ENCODE measurements at regions not wholly inside any gene's neighbourhood (a gene's known extent, or its start where the extent isn't known, plus 50 kb on each side); places are given as distances from the start of the nearest gene placed in this dataset.

DNA sequence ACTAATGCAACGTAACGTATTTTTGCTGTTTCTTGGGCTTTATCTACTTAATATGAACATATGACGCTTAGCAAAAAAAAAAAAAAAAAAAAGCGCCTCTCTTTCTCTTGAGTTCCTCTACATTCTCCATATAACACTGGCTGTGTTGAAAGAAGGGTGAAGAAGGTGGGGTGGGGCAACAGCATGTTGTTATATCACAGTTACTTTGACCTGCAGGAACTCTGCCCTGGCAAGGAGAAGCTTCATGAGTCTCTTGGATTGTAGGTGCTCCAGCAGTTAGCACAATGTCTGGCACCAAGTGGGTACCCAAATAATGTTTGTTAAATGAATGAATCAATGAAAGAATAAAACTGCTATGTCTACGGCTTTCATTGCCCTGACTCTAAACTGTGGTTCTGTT, 162.6 kb downstream of the ATG4C start:
- no peak for DNase-seq
- no peaks in the 10 kb centered on the region for H3K27me3 ChIP-seq (ENCODE audit: control insufficient read depth in 1 of 2, insufficient read depth in 2 of 2, low read length in 1 of 2)

DNA sequence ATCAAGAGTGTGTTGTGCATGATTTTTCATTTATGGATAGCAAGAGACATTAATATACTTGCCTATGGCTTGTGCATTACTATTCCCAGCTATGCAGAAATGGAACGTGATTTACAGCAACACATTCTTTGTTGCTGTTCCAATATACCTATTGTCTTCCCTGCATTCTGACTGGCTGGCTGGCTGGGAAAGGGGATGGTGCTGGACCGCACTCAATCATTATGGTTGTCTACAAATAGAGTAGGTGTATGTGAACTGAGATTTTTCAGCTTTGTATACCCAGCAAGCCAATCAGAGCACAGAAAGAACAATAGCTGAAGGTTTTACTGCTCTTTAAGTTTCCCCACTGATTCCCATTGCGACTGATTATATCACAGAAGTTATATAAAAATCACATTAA, 167.5 kb downstream of the ATG4C start:
- Histone ChIP-seq H3K4me1 (ENCODE audit: control insufficient read depth in 1 of 2, insufficient read depth in 2 of 2, low read length in 2 of 2) (no peaks in the 10 kb centered on the region), H3K9me3 (ENCODE audit: control insufficient read depth, low read length) (peaks cover 3% of the 10 kb centered on the region), H3K36me3 (ENCODE audit: control insufficient read depth in 1 of 2, insufficient read depth in 2 of 2, low read length in 1 of 2) (no peaks in the 10 kb centered on the region), H3K27me3 (ENCODE audit: control insufficient read depth in 1 of 2, insufficient read depth in 2 of 2, low read length in 1 of 2) (peaks cover 0 to 4% of the 10 kb centered on the region in 2 donors), H3K27ac (ENCODE audit: low read depth in 1 of 2, low read length in 2 of 2) (no peak overlapping the region), H3K4me3 (ENCODE audit: low read length in 2 of 2) (no peak overlapping the region)
- 50 to 61% methylated on average over 3 of the region's 3 CpGs for whole genome bisulfite sequencing, 2 donors
- no peak for ATAC-seq (ENCODE audit: low FRiP score)
- DNase-seq: no peak
- intact Hi-C loops (cut with DNase I): no loop called here

More for the DNA sequence above, 162.6 kb downstream of the ATG4C start:
- H3K4me3 ChIP-seq (ENCODE audit: low read length in 2 of 2): no peak overlapping the region
- WGBS, 2 donors: 81 to 82% methylated on average over 5 of the region's 5 CpGs
- intact Hi-C loops (cut with DNase I): no loop called here
- H3K9me3 ChIP-seq (ENCODE audit: control insufficient read depth, low read length): peaks cover 2% of the 10 kb centered on the region
- H3K27ac ChIP-seq (ENCODE audit: low read depth in 1 of 2, low read length in 2 of 2): no peak overlapping the region
- ATAC-seq (ENCODE audit: low FRiP score): no peak
- no peaks in the 10 kb centered on the region for H3K4me1 ChIP-seq (ENCODE audit: control insufficient read depth in 1 of 2, insufficient read depth in 2 of 2, low read length in 2 of 2)
- no peaks in the 10 kb centered on the region for H3K36me3 ChIP-seq (ENCODE audit: control insufficient read depth in 1 of 2, insufficient read depth in 2 of 2, low read length in 1 of 2)

DNA sequence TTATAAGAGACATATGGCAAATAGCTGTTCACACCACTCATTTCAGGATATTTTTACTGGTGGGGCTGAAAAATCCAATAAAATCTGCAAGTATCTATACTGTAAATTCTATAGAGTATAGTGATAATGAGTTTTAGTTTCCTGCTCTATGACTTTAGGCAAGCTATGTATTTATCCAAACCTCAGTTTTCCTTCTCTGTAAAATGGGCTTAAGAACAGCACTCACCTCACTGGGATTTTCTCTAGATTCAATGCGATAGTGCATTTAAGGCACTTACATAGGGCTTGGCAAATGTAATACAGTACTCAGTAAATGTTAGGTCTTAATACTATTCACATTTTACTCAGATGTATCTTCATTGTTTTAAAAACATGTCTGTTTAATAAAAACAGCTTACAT, 168.7 kb downstream of the ATG4C start:
- DNase-seq (no peak), ATAC-seq (ENCODE audit: low FRiP score) (no peak)
- Histone ChIP-seq H3K4me1 (ENCODE audit: control insufficient read depth in 1 of 2, insufficient read depth in 2 of 2, low read length in 2 of 2) (no peaks in the 10 kb centered on the region), H3K4me3 (ENCODE audit: low read length in 2 of 2) (no peak overlapping the region), H3K9me3 (ENCODE audit: control insufficient read depth, low read length) (peaks cover 3% of the 10 kb centered on the region), H3K27ac (ENCODE audit: low read depth in 1 of 2, low read length in 2 of 2) (no peak overlapping the region), H3K36me3 (ENCODE audit: control insufficient read depth in 1 of 2, insufficient read depth in 2 of 2, low read length in 1 of 2) (no peaks in the 10 kb centered on the region), H3K27me3 (ENCODE audit: control insufficient read depth in 1 of 2, insufficient read depth in 2 of 2, low read length in 1 of 2) (peaks cover 0 to 4% of the 10 kb centered on the region in 2 donors)
- WGBS, 2 donors: 94 to 95% methylated on average over 1 of the region's 1 CpG
- intact Hi-C loops (cut with DNase I): no loop called here

DNA sequence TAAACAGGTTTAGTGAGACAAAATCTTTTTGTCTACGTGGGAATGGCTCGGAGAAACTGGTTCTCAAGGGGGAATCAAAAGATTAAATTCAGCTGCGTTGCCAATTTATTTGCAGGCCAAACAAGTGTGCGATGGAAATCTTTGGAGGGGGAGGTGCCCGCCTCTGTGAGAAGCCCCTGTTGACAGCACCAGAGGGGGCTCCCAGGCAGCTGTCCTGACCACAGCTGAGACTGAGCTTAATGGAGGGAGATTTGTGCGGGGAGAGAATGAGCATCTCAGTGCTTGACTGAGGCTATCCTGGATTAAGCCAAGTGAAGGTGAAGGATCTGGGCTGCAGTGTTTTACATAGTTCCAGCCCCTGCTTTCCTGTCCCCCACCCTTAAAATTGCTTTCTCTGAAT, 169.7 kb downstream of the ATG4C start:
- Histone ChIP-seq H3K4me3 (ENCODE audit: low read length in 2 of 2) (no peak overlapping the region), H3K27me3 (ENCODE audit: control insufficient read depth in 1 of 2, insufficient read depth in 2 of 2, low read length in 1 of 2) (peaks cover 0 to 4% of the 10 kb centered on the region in 2 donors), H3K36me3 (ENCODE audit: control insufficient read depth in 1 of 2, insufficient read depth in 2 of 2, low read length in 1 of 2) (no peaks in the 10 kb centered on the region), H3K4me1 (ENCODE audit: control insufficient read depth in 1 of 2, insufficient read depth in 2 of 2, low read length in 2 of 2) (no peaks in the 10 kb centered on the region), H3K27ac (ENCODE audit: low read depth in 1 of 2, low read length in 2 of 2) (no peak overlapping the region), H3K9me3 (ENCODE audit: control insufficient read depth, low read length) (peaks cover 3% of the 10 kb centered on the region)
- 12 to 17% methylated on average over 6 of the region's 6 CpGs for WGBS, 2 donors
- intact Hi-C loops (cut with DNase I): no loop called here
- ATAC-seq (ENCODE audit: low FRiP score): no peak
- DNase-seq: no peak

DNA sequence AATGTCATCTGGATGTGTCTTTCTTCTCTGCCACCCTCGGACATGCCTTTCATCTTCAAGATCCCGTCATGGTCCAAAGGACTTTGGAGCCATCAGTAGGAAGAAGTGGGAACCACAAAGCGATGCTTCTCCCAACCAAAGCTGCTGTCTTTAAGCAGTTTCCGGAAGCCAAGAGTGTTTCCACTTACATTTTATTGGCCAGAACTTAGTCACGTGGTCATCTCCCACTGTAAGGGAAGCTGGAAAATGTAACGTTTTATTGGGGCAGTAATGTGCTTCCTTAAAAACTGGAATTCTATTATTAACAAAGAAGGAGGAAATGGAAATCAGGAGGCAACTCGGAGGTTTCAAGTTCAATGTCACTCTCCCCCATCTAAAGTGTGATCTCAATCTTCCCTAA, 170.8 kb downstream of the ATG4C start:
- no peaks in the 10 kb centered on the region for H3K4me1 ChIP-seq (ENCODE audit: control insufficient read depth in 1 of 2, insufficient read depth in 2 of 2, low read length in 2 of 2)
- no peak overlapping the region for H3K27ac ChIP-seq (ENCODE audit: low read depth in 1 of 2, low read length in 2 of 2)
- DNase-seq (no peak), ATAC-seq (ENCODE audit: low FRiP score) (no peak)
- peaks cover 3% of the 10 kb centered on the region for H3K9me3 ChIP-seq (ENCODE audit: control insufficient read depth, low read length)
- peaks cover 0 to 4% of the 10 kb centered on the region in 2 donors for H3K27me3 ChIP-seq (ENCODE audit: control insufficient read depth in 1 of 2, insufficient read depth in 2 of 2, low read length in 1 of 2)
- H3K36me3 ChIP-seq (ENCODE audit: control insufficient read depth in 1 of 2, insufficient read depth in 2 of 2, low read length in 1 of 2): no peaks in the 10 kb centered on the region
- WGBS, 2 donors: 51 to 54% methylated on average over 7 of the region's 7 CpGs
- intact Hi-C loops (cut with DNase I): no loop called here
- no peak overlapping the region for H3K4me3 ChIP-seq (ENCODE audit: low read length in 2 of 2)

DNA sequence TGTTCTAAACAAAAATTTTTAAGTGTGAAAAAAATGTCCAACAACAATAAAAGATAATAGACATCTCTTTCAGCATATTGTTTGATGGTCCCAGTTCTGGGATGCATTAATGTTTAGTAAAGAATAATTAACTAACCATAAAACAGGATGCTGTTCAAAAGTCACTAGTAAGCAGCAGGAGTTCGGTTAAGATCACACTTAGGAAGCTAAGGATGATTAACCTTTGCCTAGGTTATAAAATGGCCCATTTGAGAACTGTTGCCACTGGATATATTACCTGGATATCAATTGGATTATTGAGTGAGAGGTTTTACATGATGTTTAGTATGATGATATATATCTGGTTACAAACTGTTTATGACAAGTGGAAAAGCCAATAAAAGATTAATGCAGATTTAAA, 171.7 kb downstream of the ATG4C start:
- intact Hi-C loops (cut with DNase I): no loop called here
- H3K27me3 ChIP-seq (ENCODE audit: control insufficient read depth in 1 of 2, insufficient read depth in 2 of 2, low read length in 1 of 2): peaks cover 0 to 4% of the 10 kb centered on the region in 2 donors

DNA sequence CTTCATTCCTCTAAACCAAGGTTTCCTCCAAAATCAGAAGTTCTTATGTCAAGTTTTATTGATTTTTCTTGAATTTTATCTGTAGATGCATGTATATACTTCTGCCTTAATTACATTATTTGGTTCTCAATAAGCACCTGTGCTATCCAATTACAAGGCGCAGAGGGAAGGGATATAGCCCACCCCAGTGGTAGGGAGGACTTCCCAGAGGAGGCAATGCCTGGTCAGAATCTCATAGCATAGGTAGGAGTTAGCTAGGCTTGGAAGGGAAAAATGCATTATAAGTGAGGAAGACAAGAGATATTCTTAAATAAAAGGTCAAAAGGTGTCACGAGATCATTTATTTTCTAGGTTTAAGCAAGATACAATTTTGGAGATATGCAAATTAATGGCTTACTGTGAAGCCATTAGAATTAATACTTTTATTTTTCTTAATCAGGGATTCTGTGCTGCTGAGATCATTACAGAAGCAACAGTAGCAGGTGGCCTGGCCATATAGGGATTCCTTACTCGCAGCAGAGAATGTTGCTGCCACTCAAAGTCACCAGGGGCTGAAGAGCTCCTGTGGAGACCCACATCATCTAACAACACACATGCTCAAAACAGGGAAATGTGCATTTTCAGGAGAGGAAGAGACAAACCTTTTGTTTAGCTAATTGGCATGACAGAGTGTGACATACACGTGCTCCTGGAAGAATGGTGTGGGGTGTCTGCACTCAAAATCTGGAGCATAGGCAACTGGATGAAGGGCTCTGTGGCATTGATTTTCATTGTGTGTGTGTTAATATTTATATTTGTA, 178.3 kb downstream of the ATG4C start:
- Histone ChIP-seq H3K27ac (ENCODE audit: low read depth in 1 of 2, low read length in 2 of 2) (no peak overlapping the region), H3K9me3 (ENCODE audit: control insufficient read depth, low read length) (no peaks in the 10 kb centered on the region), H3K27me3 (ENCODE audit: control insufficient read depth in 1 of 2, insufficient read depth in 2 of 2, low read length in 1 of 2) (no peaks in the 10 kb centered on the region), H3K36me3 (ENCODE audit: control insufficient read depth in 1 of 2, insufficient read depth in 2 of 2, low read length in 1 of 2) (no peaks in the 10 kb centered on the region), H3K4me1 (ENCODE audit: control insufficient read depth in 1 of 2, insufficient read depth in 2 of 2, low read length in 2 of 2) (no peaks in the 10 kb centered on the region), H3K4me3 (ENCODE audit: low read length in 2 of 2) (no peak overlapping the region)
- DNase-seq: no peak
- WGBS, 2 donors: 46 to 55% methylated on average over 4 of the region's 4 CpGs
- intact Hi-C loops (cut with DNase I): no loop called here
- ATAC-seq (ENCODE audit: low FRiP score): no peak

More for the DNA sequence above, 171.7 kb downstream of the ATG4C start:
- no peak overlapping the region for H3K27ac ChIP-seq (ENCODE audit: low read depth in 1 of 2, low read length in 2 of 2)
- WGBS, 2 donors: 65 to 68% methylated on average over 1 of the region's 1 CpG
- no peaks in the 10 kb centered on the region for H3K4me1 ChIP-seq (ENCODE audit: control insufficient read depth in 1 of 2, insufficient read depth in 2 of 2, low read length in 2 of 2)
- no peaks in the 10 kb centered on the region for H3K36me3 ChIP-seq (ENCODE audit: control insufficient read depth in 1 of 2, insufficient read depth in 2 of 2, low read length in 1 of 2)
- no peak for DNase-seq
- H3K9me3 ChIP-seq (ENCODE audit: control insufficient read depth, low read length): peaks cover 3% of the 10 kb centered on the region
- no peak for ATAC-seq (ENCODE audit: low FRiP score)
- H3K4me3 ChIP-seq (ENCODE audit: low read length in 2 of 2): no peak overlapping the region

DNA sequence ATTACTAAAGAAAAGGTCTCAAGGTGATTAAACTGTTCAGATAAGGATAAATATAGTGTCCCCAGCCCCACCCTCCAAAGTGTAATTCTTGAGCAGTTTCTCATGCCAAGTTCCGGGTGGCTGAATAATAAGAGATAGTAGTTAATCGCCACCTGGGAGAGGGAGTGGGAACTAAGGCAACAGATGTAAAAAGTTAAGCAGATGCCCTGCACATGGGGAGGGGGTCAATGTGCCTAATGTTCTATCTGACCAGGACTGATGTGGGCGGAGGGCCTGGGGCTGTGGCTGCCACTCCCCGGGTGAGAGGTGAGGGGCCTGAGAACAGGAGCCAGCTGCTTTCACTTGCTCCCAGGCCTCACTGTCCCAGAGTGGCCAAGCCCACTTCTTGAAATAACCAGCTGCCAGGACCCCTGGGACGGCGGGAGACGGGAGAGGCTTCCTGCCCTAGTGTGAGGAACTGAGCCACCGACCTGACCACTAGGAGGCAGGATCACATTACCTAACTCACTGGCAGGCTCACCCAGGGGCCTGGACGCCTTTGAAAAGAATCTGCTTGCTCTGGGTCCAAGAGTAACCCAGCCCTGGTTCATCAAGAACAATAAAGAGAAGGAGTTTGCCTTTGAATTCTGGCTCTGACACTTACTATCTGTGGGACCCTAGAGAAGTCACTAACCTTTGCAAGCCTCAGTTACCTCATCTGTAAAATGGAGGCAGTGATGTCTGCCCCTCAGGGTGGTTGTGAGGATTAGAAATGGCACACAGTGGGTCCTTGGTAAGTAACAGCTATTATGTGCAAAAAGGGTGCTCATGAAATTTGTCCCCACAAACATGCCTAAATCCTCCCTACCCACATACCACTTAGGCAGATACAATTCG, 179.2 kb downstream of the ATG4C start:
- ATAC-seq (ENCODE audit: low FRiP score): no peak
- intact Hi-C loops (cut with DNase I): no loop called here
- WGBS, 2 donors: 11 to 20% methylated on average over 10 of the region's 10 CpGs

More for the DNA sequence above, 179.2 kb downstream of the ATG4C start:
- Histone ChIP-seq H3K27me3 (ENCODE audit: control insufficient read depth in 1 of 2, insufficient read depth in 2 of 2, low read length in 1 of 2) (no peaks in the 10 kb centered on the region), H3K4me1 (ENCODE audit: control insufficient read depth in 1 of 2, insufficient read depth in 2 of 2, low read length in 2 of 2) (no peaks in the 10 kb centered on the region), H3K36me3 (ENCODE audit: control insufficient read depth in 1 of 2, insufficient read depth in 2 of 2, low read length in 1 of 2) (no peaks in the 10 kb centered on the region), H3K4me3 (ENCODE audit: low read length in 2 of 2) (no peak overlapping the region), H3K9me3 (ENCODE audit: control insufficient read depth, low read length) (no peaks in the 10 kb centered on the region), H3K27ac (ENCODE audit: low read depth in 1 of 2, low read length in 2 of 2) (no peak overlapping the region)
- DNase-seq: no peak
